Stimulated activated CD4-positive, alpha-beta T cell treated with anti-CD3 and anti-CD28 coated beads, Interleukin-1b, Interleukin-23, amount 100 ng/mL, for 24 hours (primary cell): ENCODE measurements at regions not wholly inside any gene's neighbourhood (a gene's known extent, or its start where the extent isn't known, plus 50 kb on each side); places are given as distances from the start of the nearest gene placed in this dataset.
"Not testable (repeated sequence)": the region's sequence is repeated elsewhere in the genome, so short reads cannot be mapped to it uniquely, and the experiment has no call there.

Source experiments
- DNase-seq, 4 experiments: peaks; one replicate each; pipeline ENCODE4 v3.0.0-alpha.2; 2020; ENCODE audit warnings: low read depth in 4 of 4, low spot score in 1 of 4

DNA sequence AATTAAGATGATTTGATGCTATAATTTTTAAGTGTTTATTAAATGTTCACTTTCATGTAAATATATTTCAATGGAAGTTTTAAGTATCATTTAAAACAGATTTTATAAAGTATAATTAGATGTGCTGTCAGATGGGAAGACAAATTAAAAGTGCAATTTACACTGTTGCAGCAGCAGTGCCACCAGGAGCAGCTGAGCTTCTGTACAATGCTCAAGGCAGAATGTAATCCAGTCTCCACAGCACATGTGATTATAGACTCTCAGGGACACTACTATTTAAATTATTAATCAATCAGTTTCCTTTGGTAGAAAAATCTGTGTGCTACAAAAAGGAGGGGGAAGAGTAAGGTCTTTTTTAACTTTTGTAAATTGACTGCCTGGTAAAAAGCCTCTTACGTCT, 285.7 kb upstream of the USP15 start:
- DNase-seq = no peak

DNA sequence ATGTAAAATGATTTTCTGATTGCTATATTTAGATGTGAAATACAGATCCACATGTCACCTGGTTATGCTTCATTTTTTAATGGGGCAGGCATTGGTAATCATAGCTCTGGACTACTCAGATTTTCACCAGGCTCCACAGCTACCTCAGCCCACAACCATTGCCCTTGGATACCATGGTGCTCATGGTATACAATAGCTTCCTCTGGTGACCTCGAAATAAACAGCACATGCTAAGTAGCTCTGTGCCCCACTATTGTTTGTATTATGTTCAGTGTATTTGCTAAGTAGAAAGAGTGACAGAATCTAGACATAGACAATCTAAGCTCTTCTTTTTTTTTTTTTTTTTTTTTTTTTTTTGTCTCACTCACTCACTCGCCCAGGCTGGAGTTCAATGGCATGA, 274.4 kb upstream of the USP15 start:
- no peak for DNase-seq

DNA sequence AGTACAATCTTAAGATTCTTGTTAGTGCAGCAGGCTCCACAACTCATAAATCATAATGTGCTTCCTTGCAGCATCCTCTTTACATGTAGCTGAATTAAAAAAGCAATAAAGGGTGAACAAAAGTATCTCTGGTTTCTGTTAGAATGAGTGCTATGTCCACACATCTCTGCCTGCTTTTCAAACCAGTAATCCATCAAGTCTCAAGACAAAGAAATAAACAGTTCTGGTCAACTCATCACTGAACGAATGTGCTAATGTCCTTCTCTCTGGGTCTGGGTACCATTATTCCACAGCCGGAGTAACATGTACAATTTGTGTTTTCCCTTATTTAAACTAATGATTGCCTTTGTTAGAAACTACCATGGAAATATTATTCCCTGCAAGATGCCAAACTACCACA, 273.0 kb upstream of the USP15 start:
- no peak for DNase-seq

DNA sequence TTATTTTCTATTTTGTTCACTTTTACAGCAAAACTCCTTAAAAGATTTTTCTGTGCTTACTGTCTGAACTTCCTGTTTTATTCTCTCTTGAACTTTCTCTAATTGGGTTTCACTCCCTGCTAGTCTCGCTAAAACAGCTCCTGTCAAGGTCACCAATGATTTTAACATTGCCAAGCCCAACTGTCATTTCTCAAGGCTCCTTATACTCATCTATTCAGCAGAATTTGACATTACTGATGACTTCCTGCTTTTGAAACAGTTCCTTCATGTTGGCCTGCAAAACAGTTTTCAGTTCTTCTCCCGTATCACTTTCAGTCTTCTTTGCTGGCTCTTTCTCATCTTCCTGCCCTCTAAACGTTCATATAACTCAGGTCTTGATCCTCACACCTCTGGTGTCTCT, 268.5 kb upstream of the USP15 start:
- no peak for DNase-seq

DNA sequence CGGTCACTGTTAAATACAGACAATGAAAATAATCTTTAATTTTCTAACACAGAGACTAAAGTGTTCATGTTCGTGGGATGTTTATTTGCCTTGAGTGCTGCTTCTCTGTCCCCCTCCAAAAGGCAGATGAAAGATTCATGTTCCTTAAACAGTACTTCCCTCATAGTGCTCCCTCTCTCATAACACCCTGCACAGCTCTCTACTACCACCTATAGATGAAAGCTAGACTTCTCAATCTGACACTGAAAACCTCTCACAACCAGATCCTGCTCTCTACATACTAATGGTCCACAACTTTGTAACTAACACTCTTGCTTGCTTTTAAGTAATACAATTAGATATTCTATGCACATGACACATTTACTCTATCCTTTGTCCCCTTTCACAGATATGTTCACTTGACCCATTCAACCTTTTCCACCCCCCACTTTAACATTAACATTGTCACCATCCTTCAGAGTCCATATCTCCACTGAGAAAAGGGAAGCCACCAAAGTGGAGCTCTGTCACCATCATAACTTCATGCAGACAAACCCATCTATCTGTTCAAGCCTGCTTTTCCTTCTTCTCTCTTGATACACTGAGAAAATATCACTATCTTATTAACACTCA, 266.4 kb upstream of the USP15 start:
- DNase-seq = no peak

DNA sequence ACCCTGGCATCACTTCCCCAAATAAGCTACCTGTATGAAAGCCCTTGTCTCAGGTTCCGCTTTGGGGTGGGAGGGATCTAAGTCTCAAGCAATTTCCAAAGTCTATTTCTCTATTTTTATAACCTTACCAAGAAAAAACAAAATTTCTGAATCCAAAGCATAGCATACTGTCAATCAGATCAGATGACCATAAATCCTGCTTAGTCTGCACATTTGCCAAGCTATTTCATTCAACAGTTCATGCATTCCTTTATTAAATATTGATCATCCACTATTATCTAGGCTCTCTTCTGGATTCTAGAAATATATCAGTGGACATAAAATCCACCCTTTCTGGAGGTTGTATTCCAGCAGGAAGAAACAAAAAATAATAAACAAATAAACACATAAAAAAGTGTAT, 263.5 kb upstream of the USP15 start:
- no peak for DNase-seq

DNA sequence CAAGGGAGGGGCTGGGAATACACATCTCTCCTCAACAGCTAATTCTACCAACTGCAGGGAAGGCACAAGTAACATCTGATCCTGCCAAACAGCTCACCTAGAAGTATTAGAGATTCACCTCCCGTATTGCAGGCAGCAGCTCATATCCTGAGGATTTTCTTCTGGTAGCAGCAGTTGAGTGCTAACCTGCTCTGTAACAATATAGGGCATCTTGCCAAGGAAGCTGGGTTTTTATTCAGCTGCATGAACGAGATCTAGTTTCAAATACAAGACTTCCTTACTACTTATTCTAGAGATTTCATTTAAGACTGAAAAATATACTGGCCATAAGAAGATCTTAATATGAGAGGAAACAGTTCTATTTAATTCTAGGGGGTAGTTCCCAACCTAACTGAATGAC, 261.4 kb upstream of the USP15 start:
- DNase-seq = no peak

DNA sequence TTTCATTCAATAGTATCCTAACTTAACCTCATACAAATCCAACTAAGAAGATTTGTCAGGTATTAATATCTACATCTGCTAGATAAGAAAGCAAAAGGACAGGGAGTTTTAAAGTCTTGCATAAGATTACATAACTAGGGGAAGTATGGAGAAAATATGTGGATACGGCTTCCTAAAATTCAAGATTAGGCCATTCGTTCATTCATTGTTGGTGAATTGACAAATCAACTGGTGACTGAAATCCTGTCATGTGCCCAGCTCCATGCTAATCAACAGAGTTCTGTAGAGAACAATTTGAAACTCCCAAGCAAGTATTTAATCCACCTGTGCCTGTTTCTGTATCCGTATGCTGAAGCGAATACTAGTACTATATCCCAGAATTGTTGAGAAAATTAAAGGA, 260.9 kb upstream of the USP15 start:
- DNase-seq = no peak

DNA sequence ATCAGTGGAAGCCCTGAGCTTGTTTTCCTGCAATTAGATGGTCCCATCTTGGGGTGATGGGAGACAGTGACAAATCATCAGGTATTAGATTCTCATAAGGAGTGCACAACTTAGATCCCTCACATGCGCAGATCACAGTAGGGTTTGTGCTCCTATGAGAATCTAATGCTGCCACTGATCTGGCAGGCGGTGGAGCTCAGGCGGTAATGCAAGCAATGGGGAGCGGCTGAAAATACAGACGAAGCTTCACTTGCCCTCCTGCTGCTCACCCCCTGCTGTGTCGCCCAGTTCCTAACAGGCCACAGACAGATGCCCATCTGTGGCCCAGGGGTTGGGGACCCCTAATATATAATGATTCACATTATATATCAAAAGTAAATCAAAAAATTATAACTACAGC, 258.8 kb upstream of the USP15 start:
- DNase-seq = no peak

DNA sequence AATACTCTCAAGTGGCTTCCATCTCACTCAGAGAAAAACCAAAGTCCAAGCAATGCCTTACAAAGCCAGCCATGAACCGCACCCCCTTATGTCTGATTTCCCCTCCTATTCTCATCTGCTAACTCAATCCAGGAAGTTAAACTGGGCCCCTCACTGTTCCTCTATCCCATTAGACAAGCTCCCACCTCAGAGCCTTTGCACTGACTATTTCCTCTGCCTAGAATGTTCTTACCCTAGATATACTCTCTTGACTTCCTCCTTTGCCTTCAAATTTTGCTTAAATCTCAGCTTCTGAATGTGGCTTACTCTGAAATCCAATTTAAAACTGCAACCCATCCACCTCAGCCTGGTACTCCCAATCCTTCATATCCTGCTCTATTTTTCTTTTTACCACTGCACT, 257.0 kb upstream of the USP15 start:
- DNase-seq = no peak

DNA sequence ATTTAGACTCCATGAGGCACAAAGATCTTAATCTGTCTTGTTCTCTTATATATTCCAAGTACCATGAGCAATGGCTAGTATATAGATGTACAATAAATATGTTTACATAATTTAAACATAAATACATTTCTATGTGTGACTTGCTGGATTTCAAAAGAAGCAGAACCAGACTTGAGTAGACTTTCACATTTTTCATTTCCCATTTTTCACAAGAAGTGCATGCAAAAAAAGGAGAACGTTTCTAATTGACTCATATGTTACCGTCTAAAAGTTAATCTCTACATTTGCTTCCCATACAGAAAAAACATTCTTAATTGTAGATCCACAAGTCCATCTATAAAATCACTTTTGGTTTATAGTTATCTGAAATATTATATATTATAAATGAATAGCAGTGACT, 256.5 kb upstream of the USP15 start:
- no peak for DNase-seq

DNA sequence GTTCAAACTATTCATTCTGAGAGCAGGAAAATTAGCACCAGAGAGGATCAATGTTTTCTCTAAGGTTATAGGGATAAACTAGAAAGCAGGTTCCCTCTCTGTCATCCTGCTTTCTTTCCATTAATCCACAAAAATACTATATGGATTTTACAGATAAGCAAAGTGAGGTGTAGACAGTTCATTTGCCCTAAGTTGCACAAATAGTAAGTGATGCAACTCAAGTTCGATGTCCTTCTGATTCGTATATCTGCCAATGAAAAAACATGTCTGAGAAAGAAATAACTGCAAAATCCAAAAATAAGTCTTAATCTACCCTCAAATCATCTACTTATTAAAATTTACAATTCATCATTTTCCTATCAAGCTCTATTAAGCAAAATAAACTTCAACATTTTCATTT, 254.6 kb upstream of the USP15 start:
- no peak for DNase-seq

DNA sequence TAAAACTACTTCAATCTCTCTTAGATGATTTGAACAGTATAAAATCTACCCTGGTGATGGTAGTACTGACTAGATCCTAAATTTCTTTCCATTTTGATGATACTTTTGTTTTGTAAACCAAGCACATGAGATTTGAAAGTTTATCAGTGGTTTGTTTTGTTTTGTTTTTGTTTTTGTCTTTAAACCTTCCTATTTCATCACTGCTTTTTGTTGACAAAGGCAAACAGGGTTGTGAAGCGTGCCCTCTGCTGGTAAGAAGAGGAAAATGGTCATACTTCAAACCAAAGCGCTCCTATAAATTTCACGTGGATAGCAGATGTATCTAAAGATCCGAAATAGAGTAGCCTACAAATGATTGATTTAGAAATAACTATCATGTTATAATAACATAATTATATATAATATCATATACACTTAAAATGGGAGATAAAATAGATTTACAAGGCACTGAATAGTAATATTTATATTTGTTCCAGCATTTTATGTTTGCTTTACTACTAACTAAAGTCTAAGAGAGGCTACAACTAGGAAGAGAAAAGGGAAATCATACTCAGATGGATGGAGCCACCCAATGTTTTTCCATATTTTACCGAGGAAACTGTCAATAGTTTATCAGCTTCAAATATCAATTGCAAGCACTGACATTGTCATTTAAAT, 254.0 kb upstream of the USP15 start:
- DNase-seq = no peak

DNA sequence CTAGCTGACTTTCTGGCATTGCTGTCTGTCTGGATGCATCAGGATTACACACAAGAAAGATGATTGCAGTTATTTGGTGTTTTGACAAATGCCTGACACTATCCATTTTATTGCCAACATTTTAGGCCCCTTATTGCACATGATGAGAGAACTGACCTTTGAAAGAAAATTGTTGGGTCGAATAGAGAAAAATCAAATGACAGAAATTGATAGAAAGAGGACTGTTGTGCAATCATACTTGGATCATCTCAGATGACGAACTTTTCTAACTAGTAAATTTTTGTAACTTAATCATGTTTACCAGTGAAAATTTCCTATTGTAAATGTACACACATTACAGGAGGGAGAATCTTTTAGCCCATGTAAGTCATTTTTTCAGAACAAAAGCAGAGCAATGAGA, 251.5 kb upstream of the USP15 start:
- no peak for DNase-seq

DNA sequence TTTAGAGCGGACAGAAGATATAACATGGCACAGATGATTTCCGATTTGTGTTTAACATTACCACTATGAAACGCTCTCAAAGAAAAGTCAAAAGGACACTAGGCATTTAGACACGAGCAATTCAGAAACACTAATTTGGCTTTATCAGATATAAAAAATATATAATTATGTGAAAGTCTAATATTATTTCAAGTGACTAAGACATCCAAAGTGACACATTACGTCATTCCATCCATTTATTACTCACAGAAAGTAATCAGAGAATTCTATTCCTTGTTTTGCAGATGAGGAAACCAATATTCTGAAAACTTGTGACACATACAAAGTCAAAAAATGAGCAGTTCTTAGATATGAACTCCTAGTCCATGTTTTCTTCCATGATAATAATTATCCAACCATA, 250.8 kb upstream of the USP15 start:
- no peak for DNase-seq

DNA sequence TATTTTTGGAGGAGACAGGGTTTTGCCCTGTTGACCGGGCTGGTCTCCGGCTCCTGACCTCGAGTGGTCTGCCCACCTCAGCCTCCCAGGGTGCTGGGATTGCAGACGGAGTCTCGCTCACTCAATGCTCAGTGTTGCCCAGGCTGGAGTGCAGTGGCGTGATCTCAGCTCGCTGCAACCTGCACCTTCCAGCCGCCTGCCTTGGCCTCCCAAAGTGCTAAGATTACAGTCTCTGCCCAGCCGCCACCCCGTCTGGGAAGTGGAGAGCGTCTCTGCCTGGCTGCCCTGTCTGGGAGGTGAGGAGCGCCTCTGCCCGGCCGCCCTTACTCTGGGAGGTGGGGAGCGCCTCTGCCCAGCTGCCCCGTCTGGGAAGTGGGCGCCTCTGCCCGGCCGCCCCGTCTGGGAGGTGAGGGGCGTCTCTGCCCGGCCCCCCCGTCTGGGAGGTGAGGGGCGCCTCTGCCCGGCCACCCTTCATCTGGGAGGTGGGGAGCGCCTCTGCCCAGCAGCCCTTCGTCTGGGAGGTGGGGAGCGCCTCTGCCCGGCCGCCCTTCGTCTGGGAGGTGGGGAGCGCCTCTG, 249.8 kb upstream of the USP15 start:
- DNase-seq = not testable (repeated sequence)

DNA sequence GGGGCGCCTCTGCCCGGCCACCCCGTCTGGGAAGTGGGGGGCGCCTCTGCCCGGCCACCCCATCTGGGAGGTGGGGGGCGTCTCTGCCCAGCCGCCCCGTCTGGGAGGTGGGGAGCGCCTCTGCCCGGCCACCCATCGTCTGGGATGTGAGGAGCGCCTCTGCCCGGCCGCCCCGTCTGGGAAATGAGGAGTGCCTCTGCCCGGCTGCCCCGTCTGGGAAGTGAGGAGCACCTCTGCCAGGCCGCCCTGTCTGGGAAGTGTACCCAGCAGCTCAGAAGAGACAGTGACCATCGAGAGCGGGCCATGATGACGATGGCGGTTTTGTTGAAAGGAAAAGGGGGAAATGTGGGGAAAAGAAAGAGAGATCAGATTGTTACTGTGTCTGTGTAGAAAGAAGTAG, 249.2 kb upstream of the USP15 start:
- not testable (repeated sequence) for DNase-seq

DNA sequence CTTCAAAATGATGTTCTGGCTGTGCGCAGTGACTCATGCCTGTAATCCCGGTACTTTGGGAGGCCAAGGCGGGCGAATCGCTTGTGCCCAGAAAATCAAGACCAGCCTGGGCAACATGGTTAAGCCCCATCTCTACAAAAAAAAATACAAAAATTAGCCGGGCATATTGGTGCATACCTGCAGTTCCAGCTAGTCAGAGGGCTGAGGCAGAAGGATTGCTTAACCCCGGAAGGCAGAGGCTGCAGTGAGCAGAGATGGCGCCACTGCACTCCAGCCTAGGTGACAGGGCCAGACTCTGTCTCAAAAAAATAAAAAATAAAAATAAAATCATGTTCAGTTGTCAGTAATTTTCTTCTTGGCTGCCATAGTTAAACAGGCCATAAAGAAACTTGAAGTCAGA, 245.9 kb upstream of the USP15 start:
- no peak for DNase-seq

DNA sequence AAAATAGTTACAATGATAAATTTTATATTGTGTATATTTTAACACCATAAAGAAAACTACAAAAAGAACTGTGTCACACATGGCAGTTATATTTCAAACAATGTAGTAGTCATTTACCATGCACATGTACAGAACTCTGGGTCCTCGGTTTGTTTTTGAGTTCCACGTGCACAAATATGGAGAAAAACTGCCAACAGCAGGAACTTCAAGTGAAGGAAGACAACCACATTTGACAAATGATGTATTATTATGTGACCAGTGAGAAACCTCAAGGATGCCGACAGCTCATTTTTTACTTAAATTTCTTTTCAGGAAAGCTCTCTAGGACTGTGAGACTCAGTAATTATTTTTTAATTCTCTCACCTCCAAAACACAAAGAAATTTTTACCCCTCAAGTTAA, 244.2 kb upstream of the USP15 start:
- no peak for DNase-seq

DNA sequence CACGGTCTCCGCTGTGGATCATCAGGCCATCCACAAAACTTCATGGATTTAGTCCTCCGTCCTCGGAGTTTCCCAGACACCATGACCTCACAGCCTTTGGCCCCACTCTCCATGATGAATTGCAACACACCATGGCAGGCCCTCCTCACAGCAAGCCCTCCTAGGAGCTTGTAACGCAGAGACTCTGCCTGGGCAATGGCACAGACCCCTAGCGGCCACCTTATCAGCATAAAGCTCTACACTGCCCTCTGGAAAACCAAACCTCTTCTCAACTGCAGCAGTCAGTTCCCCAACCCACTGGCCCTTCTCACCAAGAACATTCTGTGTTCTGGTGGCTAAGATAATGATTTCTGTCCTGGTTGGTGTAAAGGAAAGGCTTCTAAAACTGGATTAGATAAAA, 238.4 kb upstream of the USP15 start:
- DNase-seq = no peak

DNA sequence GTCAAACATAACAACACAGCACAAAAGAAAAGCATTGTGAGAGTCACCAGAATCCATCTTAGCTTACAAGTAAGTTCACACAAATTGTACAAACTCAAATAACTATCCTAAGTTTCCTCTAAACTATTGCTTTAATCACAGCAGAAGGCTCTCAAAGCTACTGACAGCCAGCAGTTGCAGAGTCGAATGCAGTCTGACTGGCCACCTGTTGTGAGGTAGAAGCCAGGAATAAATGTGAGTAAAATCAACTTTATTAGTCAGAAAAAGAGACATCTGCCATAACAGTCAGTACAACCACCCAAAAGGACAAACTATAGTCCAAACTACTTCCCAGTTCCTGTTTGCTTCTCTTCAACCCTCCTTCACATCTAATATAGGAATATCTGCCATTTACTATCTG, 231.7 kb upstream of the USP15 start:
- no peak for DNase-seq

DNA sequence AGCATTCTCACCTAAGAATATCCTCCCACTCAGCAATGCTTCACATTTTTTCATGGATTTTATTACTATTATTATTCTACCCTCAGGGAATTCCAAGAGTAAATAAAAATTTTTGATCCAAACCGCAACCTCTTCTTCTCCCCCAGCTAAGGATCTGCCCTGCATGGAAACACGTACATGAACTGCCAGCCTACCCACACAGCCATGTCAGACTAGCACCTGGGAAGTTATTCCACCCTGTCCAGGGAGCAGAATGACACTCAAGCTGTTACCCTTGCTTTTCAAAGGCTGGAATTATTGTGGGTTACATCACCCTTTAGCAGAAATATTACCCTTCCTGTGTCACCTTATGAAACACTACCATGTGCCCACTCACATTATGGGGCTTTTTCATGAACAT, 227.3 kb upstream of the USP15 start:
- no peak for DNase-seq
